Sigmoid colon (tissue), 6 donors: ENCODE measurements at regions not wholly inside any gene's neighbourhood (a gene's known extent, or its start where the extent isn't known, plus 50 kb on each side); places are given as distances from the start of the nearest gene placed in this dataset.

Experiments used
- DNase-seq: peaks from one replicate; pipeline ENCODE4 v3.0.0-alpha.2; 2019
- H3K27ac ChIP-seq, 4 donors: fragments of 200-600 bp; sonication (generic); one replicate each; pipeline ENCODE4 v1.5.1; 2016 to 2019; ENCODE audit warnings: mild to moderate bottlenecking in 1 of 4
- H3K27me3 ChIP-seq, 3 donors: fragments of 200-600 bp; sonication (generic); one replicate each; pipeline ENCODE4 v1.5.1; 2019; ENCODE audit warnings: mild to moderate bottlenecking in 1 of 3
- H3K36me3 ChIP-seq, 4 donors: fragments of 200-600 bp; sonication (generic); one replicate each; pipeline ENCODE4 v1.5.1; 2016 to 2019
- H3K4me1 ChIP-seq, 4 donors: fragments of 200-600 bp; sonication (generic); one replicate each; pipeline ENCODE4 v1.5.1; 2017 to 2019
- H3K4me3 ChIP-seq, 4 donors: fragments of 200-600 bp; sonication (generic); one replicate each; pipeline ENCODE4 v1.5.1; 2017 to 2019; ENCODE audit warnings: mild to moderate bottlenecking in 2 of 4, moderate library complexity in 1 of 4
- H3K9me3 ChIP-seq, 4 donors: fragments of 200-600 bp in 3 of 4; sonication (generic) in 3 of 4; one replicate each; pipeline versions ENCODE4 v1.5.1 to v1.6.1; 2013 to 2019
- CTCF ChIP-seq, 4 experiments: fragments of 450-650 bp in 3 of 4; fragments of 200-600 bp in 1 of 4; IDR thresholded peaks; one replicate each; pipeline ENCODE4 v1.5.1; 2016 to 2019; ENCODE audit warnings: antibody characterized with exemption in 4 of 4, mild to moderate bottlenecking in 3 of 4, moderate library complexity in 2 of 4
- EP300 ChIP-seq, 4 donors: sonication (generic); formaldehyde crosslinking; IDR thresholded peaks; one replicate each; pipeline ENCODE4 v1.6.1; 2017; ENCODE audit warnings: antibody characterized with exemption in 4 of 4
- POLR2A ChIP-seq, 2 donors: fragments of 450-650 bp; IDR thresholded peaks; one replicate each; pipeline ENCODE4 v1.6.1; 2016; ENCODE audit warnings: antibody characterized with exemption in 2 of 2, mild to moderate bottlenecking in 2 of 2, moderate library complexity in 2 of 2
- POLR2AphosphoS5 ChIP-seq, 4 donors: sonication (generic); formaldehyde crosslinking; IDR thresholded peaks; one replicate each; pipeline ENCODE4 v1.6.1; 2017; ENCODE audit warnings: antibody characterized with exemption in 4 of 4
- WGBS, 2 donors: extraction: QIAGEN DNeasy Blood & Tissue Kit; methylation state at CpG; one replicate each; pipeline ENCODE4 v1.1.7; 2013; 5-methylcytosine and 5-hydroxymethylcytosine counted together
- intact Hi-C: fragments of 100-400 bp; cut with DNase I; formaldehyde crosslinking; loops from one replicate; pipeline ENCODE4 v1.15.1; 2023
- donor health status: healthy with polysubstance abuse.
- donor health status: healthy.

- TF ChIP-seq POLR2A (IDR thresholded peaks at IDR 0.05) (no peak), POLR2AphosphoS5 (IDR thresholded peaks at IDR 0.05) (no peak), EP300 (IDR thresholded peaks at IDR 0.05) (no peak), CTCF (IDR thresholded peaks at IDR 0.05) (no peak)
- intact Hi-C loops: no loop called here
- no peak for DNase-seq
- H3K36me3 ChIP-seq: no peaks in the 10 kb centered on the region
- H3K4me1 ChIP-seq: no peaks in the 10 kb centered on the region
- H3K9me3 ChIP-seq: no peaks in the 10 kb centered on the region
- H3K4me3 ChIP-seq: no peak overlapping the region
- 55 to 62% methylated on average over 1 of the region's 1 CpG for WGBS, 2 donors
- H3K27me3 ChIP-seq: no peaks in the 10 kb centered on the region
- H3K27ac ChIP-seq: no peak overlapping the region
These were observed 994.0 kb downstream of the TSN start for GRCh38 chr2:122749405-122749804.

- intact Hi-C loops: no loop called here
- no peaks in the 10 kb centered on the region for H3K9me3 ChIP-seq
- no peak overlapping the region for H3K4me3 ChIP-seq
- DNase-seq: no peak
- no peaks in the 10 kb centered on the region for H3K36me3 ChIP-seq
- no peak overlapping the region for H3K27ac ChIP-seq
- H3K4me1 ChIP-seq: no peaks in the 10 kb centered on the region
- no peaks in the 10 kb centered on the region for H3K27me3 ChIP-seq
- no peak for TF ChIP-seq POLR2AphosphoS5 (IDR thresholded peaks at IDR 0.05)
- TF ChIP-seq POLR2A (IDR thresholded peaks at IDR 0.05): no peak
- no peak for TF ChIP-seq CTCF (IDR thresholded peaks at IDR 0.05)
- no peak for TF ChIP-seq EP300 (IDR thresholded peaks at IDR 0.05)
- whole genome bisulfite sequencing, 2 donors: 79% methylated on average over 1 of the region's 1 CpG
These were observed 994.6 kb downstream of the TSN start for GRCh38 chr2:122750095-122750494.

GRCh38 chr2:122750808-122751207 is 995.4 kb downstream of the TSN start:
- Histone ChIP-seq H3K9me3 (no peaks in the 10 kb centered on the region), H3K4me3 (no peak overlapping the region), H3K27me3 (no peaks in the 10 kb centered on the region), H3K27ac (no peak overlapping the region), H3K4me1 (no peaks in the 10 kb centered on the region), H3K36me3 (no peaks in the 10 kb centered on the region)
- no peak for TF ChIP-seq POLR2A (IDR thresholded peaks at IDR 0.05)
- TF ChIP-seq POLR2AphosphoS5 (IDR thresholded peaks at IDR 0.05): no peak
- intact Hi-C loops: no loop called here
- no peak for DNase-seq

GRCh38 chr2:122753336-122753735 is 997.9 kb downstream of the TSN start:
- Histone ChIP-seq H3K4me3 (no peak overlapping the region), H3K27me3 (no peaks in the 10 kb centered on the region), H3K9me3 (no peaks in the 10 kb centered on the region), H3K4me1 (no peaks in the 10 kb centered on the region), H3K27ac (no peak overlapping the region), H3K36me3 (no peaks in the 10 kb centered on the region)
- WGBS, 2 donors: 87 to 88% methylated on average over 2 of the region's 2 CpGs
- intact Hi-C loops: no loop called here
- no peak for DNase-seq
- no peak for TF ChIP-seq POLR2A (IDR thresholded peaks at IDR 0.05)
- TF ChIP-seq EP300 (IDR thresholded peaks at IDR 0.05): no peak
- TF ChIP-seq CTCF (IDR thresholded peaks at IDR 0.05): no peak
- TF ChIP-seq POLR2AphosphoS5 (IDR thresholded peaks at IDR 0.05): no peak

- no peak overlapping the region for H3K4me3 ChIP-seq
- 72 to 78% methylated on average over 2 of the region's 2 CpGs for WGBS, 2 donors
- H3K4me1 ChIP-seq: no peaks in the 10 kb centered on the region
- intact Hi-C loops: no loop called here
- DNase-seq: no peak
- no peaks in the 10 kb centered on the region for H3K9me3 ChIP-seq
- TF ChIP-seq POLR2A (IDR thresholded peaks at IDR 0.05) (no peak), EP300 (IDR thresholded peaks at IDR 0.05) (no peak), POLR2AphosphoS5 (IDR thresholded peaks at IDR 0.05) (no peak), CTCF (IDR thresholded peaks at IDR 0.05) (no peak)
- H3K36me3 ChIP-seq: no peaks in the 10 kb centered on the region
- no peaks in the 10 kb centered on the region for H3K27me3 ChIP-seq
- H3K27ac ChIP-seq: no peak overlapping the region
These were observed 999.1 kb downstream of the TSN start for GRCh38 chr2:122754561-122754960.
